IPS DF 6.9 (cell line): ENCODE measurements at regions not wholly inside any gene's neighbourhood (a gene's known extent, or its start where the extent isn't known, plus 50 kb on each side); places are given as distances from the start of the nearest gene placed in this dataset.

ENCODE experiments used
- DNase-seq: peaks from one replicate; pipeline ENCODE4 v3.0.0-alpha.2; 2013; ENCODE audit warnings: low read depth, low spot score
- H3K27ac ChIP-seq: one replicate; pipeline ENCODE4 v1.5.1; 2013; ENCODE audit warnings: low read length, control low read depth
- H3K27me3 ChIP-seq: 2 replicates; pipeline ENCODE4 v1.6.1; 2013; ENCODE audit warnings: mild to moderate bottlenecking, low read length; ENCODE audit not compliant: control insufficient read depth, insufficient read depth
- H3K36me3 ChIP-seq: 2 replicates; pipeline ENCODE4 v1.6.1; 2013; ENCODE audit warnings: low read length; ENCODE audit not compliant: control insufficient read depth, insufficient read depth
- H3K4me1 ChIP-seq: 2 replicates; pipeline ENCODE4 v1.6.1; 2013; ENCODE audit warnings: low read length; ENCODE audit not compliant: control insufficient read depth, insufficient read depth
- H3K4me3 ChIP-seq: 2 replicates; pipeline ENCODE4 v1.5.1; 2013; ENCODE audit warnings: mild to moderate bottlenecking, low read length
- H3K9me3 ChIP-seq: 2 replicates; pipeline ENCODE4 v1.6.1; 2013; ENCODE audit warnings: low read length, inconsistent platforms; ENCODE audit not compliant: control insufficient read depth, insufficient read depth
- WGBS: extraction: QIAGEN DNeasy Blood & Tissue Kit; methylation state at CpG from one replicate; pipeline ENCODE4 v1.1.7; 2013; ENCODE audit warnings: mixed read lengths, missing lambda C conversion rate; ENCODE audit not compliant: insufficient read length, insufficient coverage; 5-methylcytosine and 5-hydroxymethylcytosine counted together

DNA sequence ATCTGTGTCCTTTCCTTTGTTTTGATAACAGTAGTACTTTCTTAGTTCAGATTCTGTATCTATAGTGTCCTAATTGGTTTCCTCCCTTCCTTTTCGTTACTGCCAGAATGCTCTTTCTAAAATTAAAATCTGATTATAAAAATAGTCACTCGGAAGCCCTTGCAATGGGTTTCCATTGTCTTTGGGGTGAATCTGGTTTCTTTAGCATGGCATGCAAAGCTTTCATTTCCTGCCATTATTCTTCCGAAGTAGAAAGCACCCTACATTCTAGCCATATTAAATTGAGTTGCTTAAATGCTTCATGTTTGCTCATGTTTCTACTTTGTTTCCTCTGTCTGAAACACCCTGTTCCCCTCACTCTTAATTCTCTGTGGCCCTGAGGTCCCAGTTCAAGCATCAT is 53.2 kb upstream of the MACF1 start:
- Histone ChIP-seq H3K4me3 (no peak overlapping the region), H3K9me3 (no peaks in the 10 kb centered on the region), H3K27me3 (no peaks in the 10 kb centered on the region), H3K4me1 (peaks cover 8% of the 10 kb centered on the region; the same call in 1 of the 2 replicates), H3K36me3 (no peaks in the 10 kb centered on the region), H3K27ac (no peak overlapping the region)
- WGBS, result no CpG with 5 or more reads among the region's 3 CpGs
- DNase-seq, result no peak

DNA sequence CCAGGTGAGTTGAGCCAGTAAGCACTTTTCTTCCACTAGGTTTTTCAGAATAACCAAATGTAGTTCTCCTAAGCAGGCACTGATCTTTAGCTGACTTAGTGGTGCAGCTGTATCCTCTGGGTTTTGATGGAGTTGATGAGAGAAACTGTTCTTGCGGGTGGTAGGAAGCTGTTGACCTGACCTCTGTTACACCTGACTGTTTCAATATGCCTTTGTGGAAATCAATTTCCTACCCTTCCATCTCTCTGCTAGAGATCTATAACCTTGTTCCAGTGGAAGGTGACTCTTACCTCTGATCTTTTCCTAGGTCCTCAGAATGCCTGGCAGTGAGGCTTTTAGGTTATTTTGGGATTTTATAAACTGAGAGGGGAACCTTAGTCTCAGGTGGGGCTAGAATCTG is 51.6 kb upstream of the MACF1 start:
- Histone ChIP-seq H3K4me1 (peaks cover 8% of the 10 kb centered on the region; the same call in 1 of the 2 replicates), H3K27me3 (no peaks in the 10 kb centered on the region), H3K27ac (no peak overlapping the region), H3K9me3 (no peaks in the 10 kb centered on the region), H3K4me3 (no peak overlapping the region), H3K36me3 (no peaks in the 10 kb centered on the region)
- no peak for DNase-seq
- WGBS, result no CpG with 5 or more reads among the region's 1 CpG

DNA sequence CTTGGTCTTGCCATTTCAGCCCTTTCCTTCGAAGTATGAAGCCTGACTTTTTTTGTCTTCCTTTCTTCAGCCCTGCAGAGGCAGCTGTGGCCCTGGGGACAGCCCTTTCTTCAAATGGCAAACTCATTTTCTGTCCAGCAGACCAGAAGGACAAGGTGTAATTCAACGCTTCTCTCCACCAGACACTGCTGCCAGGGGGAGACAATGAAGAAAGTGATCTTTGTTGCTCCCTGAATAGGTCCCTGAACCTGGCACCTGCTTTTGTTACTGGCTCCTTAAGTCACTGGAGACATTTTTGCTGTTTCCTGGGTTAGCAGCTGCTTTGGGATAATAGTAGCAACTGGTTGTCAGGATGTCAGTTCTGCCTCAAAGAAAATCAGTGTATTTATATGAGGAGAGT is 50.8 kb upstream of the MACF1 start:
- H3K27me3 ChIP-seq, result no peaks in the 10 kb centered on the region
- H3K36me3 ChIP-seq, result no peaks in the 10 kb centered on the region
- DNase-seq, result no peak
- WGBS, result no CpG with 5 or more reads among the region's 2 CpGs
- peaks cover 11% of the 10 kb centered on the region; the same call in 1 of the 2 replicates for H3K4me1 ChIP-seq
- H3K4me3 ChIP-seq, result no peak overlapping the region
- no peak overlapping the region for H3K27ac ChIP-seq
- no peaks in the 10 kb centered on the region for H3K9me3 ChIP-seq

DNA sequence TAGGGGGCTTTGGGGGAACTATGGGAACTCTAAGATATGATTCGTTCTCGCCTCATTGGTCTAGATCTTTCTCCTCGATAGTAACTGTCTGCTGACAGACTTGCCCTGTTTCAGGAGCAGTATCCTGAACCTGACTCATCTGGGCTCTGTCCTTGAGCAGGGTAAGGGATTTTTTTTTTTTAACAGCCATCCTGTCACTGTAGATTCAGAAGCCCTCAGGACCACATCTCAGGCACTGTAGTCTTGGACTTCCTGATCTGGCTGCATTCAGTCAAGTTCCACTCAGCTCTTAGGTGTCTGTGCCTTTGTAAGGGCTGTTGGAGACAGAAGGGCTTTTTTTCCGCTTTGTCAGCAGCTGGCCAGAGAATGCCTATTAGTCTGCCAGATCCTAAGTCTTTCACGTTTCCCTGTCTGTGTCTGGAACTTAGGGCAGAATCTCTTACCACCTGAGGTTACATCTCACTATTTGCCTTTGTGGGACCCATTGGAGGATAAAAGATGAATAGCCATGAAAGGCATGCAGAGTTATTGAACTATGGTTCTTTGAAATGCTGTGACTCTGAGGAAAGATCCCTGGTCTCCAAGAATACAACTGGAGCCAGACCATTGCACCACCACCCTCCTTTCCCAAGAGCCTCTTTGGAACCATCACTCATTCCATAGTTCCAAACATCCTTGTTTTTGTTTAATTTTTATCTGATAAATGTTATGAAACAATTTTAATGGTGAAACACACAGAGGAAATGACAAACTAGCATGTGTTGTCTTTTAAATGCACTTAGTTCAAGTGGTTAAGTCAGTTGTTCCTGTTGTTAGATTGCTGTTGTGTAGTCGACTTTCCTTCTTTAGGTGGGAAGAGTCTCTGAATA is 49.7 kb upstream of the MACF1 start:
- no peak for DNase-seq
- WGBS, result no CpG with 5 or more reads among the region's 6 CpGs
- Histone ChIP-seq H3K27me3 (no peaks in the 10 kb centered on the region), H3K36me3 (no peaks in the 10 kb centered on the region), H3K9me3 (no peaks in the 10 kb centered on the region), H3K4me3 (no peak overlapping the region), H3K4me1 (peaks cover 12% of the 10 kb centered on the region; the same call in 1 of the 2 replicates), H3K27ac (no peak overlapping the region)
